Right atrium auricular region (tissue), 2 donors: ENCODE measurements at regions not wholly inside any gene's neighbourhood (a gene's known extent, or its start where the extent isn't known, plus 50 kb on each side); places are given as distances from the start of the nearest gene placed in this dataset.

Experiments used
- DNase-seq: peaks from one replicate; pipeline ENCODE4 v3.0.0-alpha.2; 2019; ENCODE audit warnings: low spot score
- H3K27ac ChIP-seq, 2 donors: fragments of 200-600 bp; sonication (generic); 1 replicate in 1 of 2; 2 replicates in 1 of 2; pipeline ENCODE4 v1.5.1; 2016 to 2019
- H3K27me3 ChIP-seq, 2 donors: fragments of 200-600 bp; sonication (generic); one replicate each; pipeline versions ENCODE4 v1.5.1 to v1.6.0; 2017 to 2019
- H3K36me3 ChIP-seq: fragments of 200-600 bp; sonication (generic); one replicate; pipeline ENCODE4 v1.5.1; 2016
- H3K4me1 ChIP-seq, 2 donors: fragments of 200-600 bp; sonication (generic); one replicate each; pipeline versions ENCODE4 v1.5.1 to v1.6.0; 2017 to 2019
- H3K4me3 ChIP-seq, 2 donors: fragments of 200-600 bp; sonication (generic); 1 replicate in 1 of 2; 2 replicates in 1 of 2; pipeline ENCODE4 v1.5.1; 2017 to 2019; ENCODE audit warnings: mild to moderate bottlenecking in 1 of 2, moderate library complexity in 1 of 2
- H3K9me3 ChIP-seq, 2 donors: fragments of 200-600 bp; sonication (generic); one replicate each; pipeline ENCODE4 v1.5.1; 2019
- CTCF ChIP-seq, 2 donors: fragments of 200-600 bp; sonication (generic); IDR thresholded peaks; one replicate each; pipeline ENCODE4 v1.5.1; 2019; ENCODE audit warnings: antibody characterized with exemption in 2 of 2

GRCh38 chr7:25408012-25408687 is 179.9 kb upstream of the NPVF start:
- no peak for DNase-seq
- Histone ChIP-seq H3K9me3 (no peaks in the 10 kb centered on the region), H3K27me3 (no peaks in the 10 kb centered on the region), H3K27ac (no peak overlapping the region), H3K4me1 (no peaks in the 10 kb centered on the region), H3K36me3 (no peaks in the 10 kb centered on the region), H3K4me3 (no peak overlapping the region)
- no peak for TF ChIP-seq CTCF (IDR thresholded peaks at IDR 0.05)

- H3K27me3 ChIP-seq: no peaks in the 10 kb centered on the region
- no peaks in the 10 kb centered on the region for H3K4me1 ChIP-seq
- DNase-seq: no peak
- no peak overlapping the region for H3K27ac ChIP-seq
- TF ChIP-seq CTCF (IDR thresholded peaks at IDR 0.05): no peak
- no peaks in the 10 kb centered on the region for H3K36me3 ChIP-seq
- no peak overlapping the region for H3K4me3 ChIP-seq
- H3K9me3 ChIP-seq: no peaks in the 10 kb centered on the region
Observed at GRCh38 chr7:25408876-25409275, 180.6 kb upstream of the NPVF start.

- TF ChIP-seq CTCF (IDR thresholded peaks at IDR 0.05): no peak
- Histone ChIP-seq H3K4me1 (no peaks in the 10 kb centered on the region), H3K27me3 (no peaks in the 10 kb centered on the region), H3K36me3 (no peaks in the 10 kb centered on the region), H3K4me3 (no peak overlapping the region), H3K9me3 (no peaks in the 10 kb centered on the region), H3K27ac (no peak overlapping the region)
- DNase-seq: no peak
Observed at GRCh38 chr7:25409897-25410636, 181.8 kb upstream of the NPVF start.

GRCh38 chr7:25420771-25421170 is 192.5 kb upstream of the NPVF start:
- Histone ChIP-seq H3K4me1 (no peaks in the 10 kb centered on the region), H3K36me3 (no peaks in the 10 kb centered on the region), H3K27ac (no peak overlapping the region), H3K27me3 (no peaks in the 10 kb centered on the region), H3K4me3 (no peak overlapping the region), H3K9me3 (no peaks in the 10 kb centered on the region)
- DNase-seq: no peak
- TF ChIP-seq CTCF (IDR thresholded peaks at IDR 0.05): no peak

GRCh38 chr7:25424113-25424512 is 195.8 kb upstream of the NPVF start:
- DNase-seq: no peak
- no peaks in the 10 kb centered on the region for H3K36me3 ChIP-seq

More at GRCh38 chr7:25424113-25424512, 195.8 kb upstream of the NPVF start:
- Histone ChIP-seq H3K27ac (no peak overlapping the region), H3K9me3 (no peaks in the 10 kb centered on the region), H3K4me1 (no peaks in the 10 kb centered on the region), H3K27me3 (no peaks in the 10 kb centered on the region), H3K4me3 (no peak overlapping the region)
- no peak for TF ChIP-seq CTCF (IDR thresholded peaks at IDR 0.05)
